Activated CD4-positive, alpha-beta T cell treated with anti-CD3 and anti-CD28 coated beads, Interleukin-2, amount 50 U/mL, for 16 hours (primary cell): ENCODE measurements at regions not wholly inside any gene's neighbourhood (a gene's known extent, or its start where the extent isn't known, plus 50 kb on each side); places are given as distances from the start of the nearest gene placed in this dataset.

Experiments
- DNase-seq: peaks from one replicate; pipeline ENCODE4 v3.0.0-alpha.2; 2020

GRCh38 chr14:104445086-104445485 is 134.5 kb upstream of the C14orf180 start:
- no peak for DNase-seq

DNA sequence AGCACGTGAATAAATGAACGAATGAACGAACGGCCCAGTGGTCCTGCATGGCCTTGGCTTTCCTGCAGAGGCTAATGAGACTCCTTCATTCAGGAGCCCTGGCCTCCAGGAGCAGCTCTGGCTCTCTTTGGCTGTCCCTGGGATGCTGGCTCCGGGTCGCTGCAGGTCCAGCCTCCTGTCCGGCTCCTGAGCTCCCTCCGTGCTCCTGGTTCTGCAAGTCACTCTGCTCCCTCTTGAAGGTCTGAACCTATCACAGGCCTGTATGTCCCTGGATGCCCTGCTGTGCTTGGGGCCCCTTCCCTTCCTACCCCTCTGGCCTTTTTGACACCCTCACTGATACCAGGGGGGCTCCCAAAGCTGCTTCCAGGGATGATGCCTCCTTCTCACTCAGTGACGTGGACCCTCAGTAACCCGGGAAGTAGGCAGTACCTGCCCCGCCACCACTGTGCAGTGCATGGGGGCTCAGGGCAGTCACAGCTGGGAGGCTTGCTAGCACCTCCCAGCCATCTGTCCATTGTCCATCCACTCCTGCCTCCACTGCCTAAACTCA is 133.7 kb upstream of the C14orf180 start:
- DNase-seq: no peak

DNA sequence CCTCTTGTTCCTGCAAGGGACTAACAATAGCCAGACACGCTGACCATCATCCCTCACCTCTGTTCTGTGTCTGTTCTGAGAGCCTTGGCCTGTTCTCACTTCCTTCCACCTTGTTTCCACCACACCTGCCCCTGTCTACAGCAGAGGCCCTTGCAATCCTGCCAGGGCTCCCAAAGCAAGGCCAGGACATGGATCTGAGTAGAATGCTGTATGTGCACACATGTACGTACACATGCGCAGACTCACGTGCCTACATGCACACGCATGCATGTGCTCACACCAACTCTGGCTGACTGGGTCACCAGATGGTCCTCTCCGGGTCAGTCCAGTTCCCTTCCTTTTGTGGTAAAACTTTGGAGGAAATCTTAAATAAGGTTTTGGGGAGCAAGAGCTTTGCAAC is 133.0 kb upstream of the C14orf180 start:
- no peak for DNase-seq

DNA sequence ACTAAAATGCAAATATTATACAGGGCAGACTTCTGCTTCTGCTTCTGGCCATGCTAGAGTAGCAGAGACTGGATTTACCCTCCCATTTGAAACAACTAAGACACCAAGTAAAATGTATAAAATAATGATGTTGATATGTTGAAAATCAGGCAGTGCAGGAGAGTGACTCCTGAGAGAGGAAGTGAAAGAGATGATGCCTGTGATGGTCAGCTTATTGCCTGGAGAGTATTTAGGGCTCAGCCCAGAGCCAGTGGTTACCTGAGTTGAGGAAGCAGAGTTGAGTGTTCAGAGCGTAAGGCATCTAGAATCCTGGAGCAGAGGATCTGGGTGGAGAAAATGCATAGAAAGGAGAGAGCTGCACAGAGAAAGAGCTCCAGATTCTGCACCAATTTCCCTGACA is 131.8 kb upstream of the C14orf180 start:
- no peak for DNase-seq

- DNase-seq: no peak
Measured at GRCh38 chr14:104448321-104448720, 131.2 kb upstream of the C14orf180 start.

GRCh38 chr14:104448721-104449120 is 130.8 kb upstream of the C14orf180 start:
- no peak for DNase-seq

GRCh38 chr14:104450811-104451401 is 128.7 kb upstream of the C14orf180 start:
- DNase-seq: no peak

- no peak for DNase-seq
Measured at GRCh38 chr14:104451474-104451873, 128.1 kb upstream of the C14orf180 start.

DNA sequence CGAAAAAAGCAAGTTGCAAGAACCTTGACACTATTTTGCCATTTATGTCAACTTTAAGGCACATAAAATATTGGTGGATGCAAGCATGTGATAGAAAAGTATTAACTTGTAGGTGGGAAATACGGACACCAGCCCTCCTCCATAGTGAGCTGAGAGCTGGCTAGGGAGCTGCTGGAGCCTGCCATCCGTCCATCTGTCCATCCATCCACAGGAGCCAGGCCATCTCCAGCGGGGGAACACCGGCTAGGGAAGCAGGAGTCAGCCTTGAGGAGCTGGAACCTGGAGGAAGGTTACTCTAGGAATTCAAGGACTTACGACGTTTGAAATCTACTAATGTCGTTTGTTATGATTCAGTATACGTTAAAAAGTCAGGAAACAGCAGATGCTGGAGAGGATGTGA is 120.7 kb upstream of the C14orf180 start:
- DNase-seq: no peak

- no peak for DNase-seq
Measured at GRCh38 chr14:104460791-104461651, 118.5 kb upstream of the C14orf180 start.

DNA sequence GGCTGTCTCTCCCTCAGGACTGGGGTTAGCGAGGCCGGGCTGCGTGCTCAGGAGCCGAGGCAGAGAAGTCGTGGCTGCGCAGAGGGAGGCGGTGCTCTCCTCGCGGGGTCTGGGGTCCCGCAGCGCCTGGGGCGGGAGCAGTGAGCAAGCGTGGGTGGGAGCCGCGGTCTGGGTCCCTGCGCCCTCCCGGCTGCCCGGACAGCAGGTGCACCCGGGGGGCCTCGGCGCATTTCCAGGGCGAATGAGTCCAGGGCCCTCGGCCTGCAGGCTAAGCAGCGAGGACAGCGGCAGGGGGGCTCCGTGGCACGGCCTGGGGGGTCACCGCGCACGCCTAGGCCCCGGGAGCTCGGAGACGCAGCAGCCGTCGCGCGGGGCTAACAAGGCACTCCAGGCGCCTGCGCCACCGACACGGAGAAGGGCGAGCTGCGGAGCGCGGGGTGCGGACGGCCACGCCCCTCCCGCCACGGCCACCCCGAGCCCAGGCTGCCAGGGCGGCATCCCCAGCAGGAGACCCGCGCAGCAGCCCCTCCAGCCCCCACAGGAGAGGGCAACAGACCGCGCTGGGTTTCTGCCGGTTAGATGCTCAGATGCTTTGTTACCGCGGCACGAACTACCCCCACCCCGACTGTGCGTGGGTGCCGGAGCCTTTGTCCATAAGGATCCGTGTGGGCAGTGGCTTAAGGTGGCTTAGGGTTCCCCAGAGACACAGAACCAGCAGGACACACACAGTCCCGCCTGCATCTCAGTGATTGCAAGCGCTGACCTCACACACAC is 117.7 kb upstream of the C14orf180 start:
- no peak for DNase-seq

DNA sequence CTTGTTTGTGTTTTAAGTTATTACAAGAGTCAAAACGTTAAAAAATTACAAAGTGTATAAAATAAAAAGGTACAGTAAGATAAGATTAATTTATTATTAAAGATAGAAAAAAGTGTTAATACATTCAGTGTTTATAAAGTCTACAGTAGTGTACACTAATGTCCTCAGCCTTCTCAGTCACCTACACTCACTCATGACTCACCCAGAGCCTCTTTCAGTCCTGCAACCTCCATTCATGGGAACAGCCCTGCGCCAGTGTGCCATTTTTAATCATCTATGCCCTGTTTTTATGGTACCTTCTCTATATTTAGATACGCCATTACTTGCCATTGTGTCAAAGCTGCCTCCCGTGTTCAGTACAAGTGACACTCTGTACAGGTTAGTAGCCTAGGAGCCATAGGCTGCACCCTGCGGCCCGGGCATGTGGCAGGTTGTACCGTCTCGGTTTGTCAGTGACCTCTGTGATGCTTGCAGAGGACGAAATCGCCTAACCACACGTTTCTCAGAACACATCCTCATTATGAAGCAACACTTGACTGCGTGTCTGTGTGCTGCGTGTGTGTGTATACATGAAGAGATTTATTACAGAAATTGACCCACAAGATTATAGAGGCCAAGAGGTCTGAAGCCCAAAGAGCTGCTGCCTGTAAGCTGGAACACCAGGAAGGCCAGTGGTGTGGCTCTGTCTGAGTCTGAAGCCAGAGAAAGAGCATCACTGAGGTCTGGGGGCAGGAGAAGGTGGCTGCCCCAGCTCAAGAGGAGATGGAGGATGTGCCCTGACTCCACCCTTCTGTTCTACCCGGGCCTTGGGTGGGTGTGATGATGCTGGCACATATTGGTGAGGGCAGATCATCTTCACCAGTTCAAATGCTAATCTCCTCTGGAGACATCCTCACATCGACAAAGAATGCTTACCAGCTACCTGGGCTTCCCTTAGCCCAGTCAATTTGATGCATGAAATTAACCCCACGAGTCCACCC is 116.6 kb upstream of the C14orf180 start:
- no peak for DNase-seq

- no peak for DNase-seq
Measured at GRCh38 chr14:104464907-104465306, 114.7 kb upstream of the C14orf180 start.

DNA sequence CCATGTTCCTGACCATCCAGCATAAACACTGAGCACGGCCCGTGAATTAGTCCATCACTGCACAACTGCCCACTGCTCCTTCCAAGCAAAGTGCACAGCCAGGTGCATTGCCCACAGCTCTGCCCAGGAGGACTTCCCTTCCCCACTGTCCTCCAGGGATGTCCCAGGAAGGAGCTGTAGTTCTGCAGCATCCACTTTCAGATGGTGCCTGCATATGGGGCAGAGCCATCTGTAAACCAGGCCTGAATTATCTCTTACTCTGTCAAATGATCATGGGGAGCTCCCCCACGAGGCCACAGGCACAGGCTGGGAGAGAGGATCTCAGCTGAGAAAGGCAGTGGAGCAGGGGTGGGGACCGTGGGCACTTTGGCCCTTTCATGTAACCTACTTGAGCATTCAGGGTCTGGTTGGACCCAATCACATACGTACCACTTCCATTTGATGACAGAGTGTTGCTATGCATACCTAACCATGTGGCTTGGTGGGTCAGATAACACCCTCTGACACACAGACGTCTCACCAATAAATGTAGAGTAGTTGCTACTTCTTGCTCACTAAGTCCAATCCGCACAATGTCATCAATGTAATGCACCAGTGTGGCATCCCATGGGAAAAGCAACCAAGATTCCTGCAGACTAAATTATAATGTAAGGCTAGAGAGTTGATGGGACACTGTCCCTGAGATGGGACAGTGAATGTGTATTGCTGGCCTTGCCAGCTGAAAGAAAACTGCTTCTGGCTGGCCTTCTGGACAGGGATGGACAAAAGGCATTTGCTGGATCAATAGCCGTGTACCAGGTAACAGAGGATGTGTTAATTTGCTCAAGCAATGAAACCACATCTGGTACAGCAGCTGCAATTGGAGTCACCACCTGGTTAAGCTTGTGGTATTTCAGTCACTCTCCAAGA is 113.8 kb upstream of the C14orf180 start:
- no peak for DNase-seq

- no peak for DNase-seq
Measured at GRCh38 chr14:104467236-104467635, 112.3 kb upstream of the C14orf180 start.

DNA sequence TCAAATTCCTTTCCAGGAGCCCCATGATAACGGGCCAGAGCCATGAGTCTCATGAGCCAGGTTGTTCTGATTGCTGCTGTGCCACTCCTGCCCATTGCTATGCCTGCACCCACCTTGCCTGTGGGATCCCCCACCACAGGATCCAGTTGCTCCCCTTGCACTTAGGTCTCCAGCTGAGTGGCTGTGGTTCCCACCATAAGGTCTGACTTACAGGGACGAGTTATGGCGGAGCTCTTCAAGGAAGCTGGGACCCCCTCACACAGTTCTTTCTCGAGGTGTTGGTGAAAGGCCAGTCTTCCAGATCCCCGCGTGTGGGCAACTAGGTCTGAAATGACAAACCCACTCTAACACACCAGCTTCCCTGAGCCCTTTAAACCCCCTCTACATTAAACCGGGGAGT is 111.9 kb upstream of the C14orf180 start:
- DNase-seq: no peak

GRCh38 chr14:104469591-104469990 is 110.0 kb upstream of the C14orf180 start:
- no peak for DNase-seq

DNA sequence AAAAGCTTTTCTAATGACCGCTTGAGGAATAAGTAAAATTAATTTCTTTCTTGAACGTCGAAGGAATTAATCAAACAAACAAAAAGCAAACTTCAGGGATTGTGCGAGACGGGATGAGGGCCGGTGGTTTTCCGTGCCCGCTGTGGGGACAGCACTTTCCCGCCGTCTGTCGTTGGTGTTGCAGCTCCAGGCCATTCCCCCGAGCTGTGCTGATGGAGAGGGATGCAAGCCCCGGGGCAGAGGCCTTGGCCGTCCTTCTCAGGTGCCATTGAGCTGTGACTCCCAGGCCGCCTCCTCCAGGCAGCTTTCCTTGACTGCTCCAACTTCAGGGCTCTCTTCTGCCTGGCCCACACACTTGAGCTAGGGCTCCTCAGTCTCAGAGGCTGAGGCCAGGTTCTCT is 109.0 kb upstream of the C14orf180 start:
- no peak for DNase-seq

- DNase-seq: no peak
Measured at GRCh38 chr14:104471114-104471513, 108.5 kb upstream of the C14orf180 start.

- DNase-seq: no peak
Measured at GRCh38 chr14:104472073-104472472, 107.5 kb upstream of the C14orf180 start.
